Activated CD8-positive, alpha-beta memory T cell treated with anti-CD3 and anti-CD28 coated beads, Interleukin-2, amount 10 ng/mL, durations not matched to agents 7 days and 5 days (primary cell): ENCODE measurements at regions not wholly inside any gene's neighbourhood (a gene's known extent, or its start where the extent isn't known, plus 50 kb on each side); places are given as distances from the start of the nearest gene placed in this dataset.

Experiments
- ATAC-seq: fragments of 150-1000 bp; cut with Tn5 transposase; one replicate; pipeline ENCODE4 v1.10.0; 2021; ENCODE audit warnings: moderate library complexity
- CTCF ChIA-PET: fragments of 350-600 bp; sonication (Branson Sonifier 250); formaldehyde crosslinking; loops from one replicate; lab custom pipeline; 2021; ENCODE audit warnings: antibody characterized with exemption; lab: Charles Lee
- DNase-seq: peaks from one replicate; pipeline ENCODE4 v3.0.0-alpha.2; 2020
- H3K27ac Mint-ChIP-seq: one replicate; pipeline ENCODE4 v1.8.0; 2021; ENCODE audit warnings: mild to moderate bottlenecking, mixed read lengths
- H3K27me3 Mint-ChIP-seq: one replicate; pipeline ENCODE4 v1.8.0; 2021; ENCODE audit warnings: mixed read lengths
- H3K36me3 Mint-ChIP-seq: one replicate; pipeline ENCODE4 v1.8.0; 2021; ENCODE audit warnings: mild to moderate bottlenecking, mixed read lengths
- H3K4me1 Mint-ChIP-seq: one replicate; pipeline ENCODE4 v1.8.0; 2021; ENCODE audit warnings: mixed read lengths
- H3K4me3 Mint-ChIP-seq: one replicate; pipeline ENCODE4 v1.8.0; 2021; ENCODE audit warnings: mild to moderate bottlenecking, moderate library complexity, mixed read lengths
- H3K9me3 Mint-ChIP-seq: one replicate; pipeline ENCODE4 v1.8.0; 2022; ENCODE audit warnings: low read depth, mixed read lengths

- Mint-ChIP-seq H3K27ac (no peak overlapping the region), H3K36me3 (no peaks in the 10 kb centered on the region), H3K4me3 (no peak overlapping the region), H3K27me3 (no peaks in the 10 kb centered on the region), H3K9me3 (peaks cover 12% of the 10 kb centered on the region), H3K4me1 (no peaks in the 10 kb centered on the region)
- CTCF ChIA-PET = no interaction called here
- DNase-seq (no peak), ATAC-seq (no peak)
Observed at GRCh38 chr9:26394025-26394424, 498.6 kb downstream of the CAAP1 start.

DNA sequence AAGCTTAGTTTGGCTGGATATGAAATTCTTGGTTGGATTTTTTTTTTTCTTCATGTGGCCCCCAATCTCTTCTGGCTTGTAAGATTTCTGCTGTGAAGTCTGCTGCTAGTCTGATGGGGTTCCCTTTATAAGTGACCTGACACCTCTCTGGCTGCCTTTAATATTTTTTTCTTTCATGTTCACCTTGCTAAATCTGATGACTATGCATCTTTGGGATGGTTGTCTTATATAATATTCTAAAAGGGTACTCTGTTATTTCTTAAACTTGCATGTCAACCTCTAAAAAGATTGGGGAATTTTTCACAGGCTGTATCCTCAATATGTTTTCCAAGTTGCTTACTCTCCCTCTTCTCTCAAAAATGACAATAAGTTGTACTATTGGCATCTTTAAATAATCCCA is 500.0 kb downstream of the CAAP1 start:
- H3K4me1 Mint-ChIP-seq = no peaks in the 10 kb centered on the region
- DNase-seq = no peak
- H3K9me3 Mint-ChIP-seq = peaks cover 9% of the 10 kb centered on the region
- H3K27ac Mint-ChIP-seq = no peak overlapping the region
- no peak overlapping the region for H3K4me3 Mint-ChIP-seq
- H3K36me3 Mint-ChIP-seq = no peaks in the 10 kb centered on the region
- no peaks in the 10 kb centered on the region for H3K27me3 Mint-ChIP-seq
- CTCF ChIA-PET = no interaction called here
- ATAC-seq = no peak

DNA sequence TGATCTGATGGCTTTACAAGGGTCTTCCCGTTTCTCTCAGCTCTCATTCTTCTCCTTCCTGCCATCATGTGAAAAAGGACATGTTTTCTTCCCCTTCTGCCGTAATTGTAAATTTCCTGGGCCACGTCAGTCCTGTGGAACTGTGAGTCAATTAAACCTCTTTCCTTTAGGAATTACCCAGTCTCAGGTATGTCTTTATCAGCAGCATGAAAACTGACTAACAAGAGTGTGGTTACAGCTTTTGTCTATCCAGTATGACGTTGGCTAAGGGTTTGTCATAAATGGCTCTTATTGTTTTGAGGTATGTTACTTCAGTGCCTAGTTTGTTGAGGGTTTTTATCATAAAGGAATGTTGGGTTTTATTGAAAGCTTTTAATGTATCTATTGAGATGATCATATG is 501.6 kb downstream of the CAAP1 start:
- Mint-ChIP-seq H3K4me1 (no peaks in the 10 kb centered on the region), H3K27me3 (no peaks in the 10 kb centered on the region), H3K36me3 (no peaks in the 10 kb centered on the region), H3K27ac (no peak overlapping the region), H3K9me3 (peaks cover 12% of the 10 kb centered on the region), H3K4me3 (no peak overlapping the region)
- ATAC-seq (no peak), DNase-seq (no peak)
- CTCF ChIA-PET = no interaction called here

GRCh38 chr9:26375448-26375847 is 517.2 kb downstream of the CAAP1 start:
- H3K36me3 Mint-ChIP-seq = no peaks in the 10 kb centered on the region
- CTCF ChIA-PET = no interaction called here
- H3K9me3 Mint-ChIP-seq = peaks cover 10% of the 10 kb centered on the region
- no peak overlapping the region for H3K27ac Mint-ChIP-seq
- DNase-seq (no peak), ATAC-seq (no peak)
- no peaks in the 10 kb centered on the region for H3K4me1 Mint-ChIP-seq
- no peaks in the 10 kb centered on the region for H3K27me3 Mint-ChIP-seq
- no peak overlapping the region for H3K4me3 Mint-ChIP-seq

- ATAC-seq = no peak
Observed at GRCh38 chr9:26373616-26374015, 519.0 kb downstream of the CAAP1 start.

DNA sequence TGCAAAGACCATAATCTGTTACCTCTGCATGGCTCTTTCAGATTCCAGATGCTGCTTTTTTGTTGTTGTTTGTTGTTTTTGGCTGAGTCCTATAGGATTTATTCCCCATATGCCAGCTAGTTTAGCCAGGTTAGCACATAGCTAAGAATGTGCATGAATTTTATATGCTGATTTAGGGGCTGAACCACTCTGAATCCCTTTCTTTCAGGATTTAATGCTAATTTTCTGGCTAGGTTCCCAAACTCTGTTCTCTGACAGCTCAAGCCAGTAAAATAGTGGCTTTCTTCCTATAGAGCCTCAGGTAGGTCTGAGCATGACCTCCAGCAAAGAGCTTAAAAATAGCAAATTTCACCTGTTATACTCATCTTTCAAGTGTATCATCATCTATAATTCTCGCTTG is 521.4 kb downstream of the CAAP1 start:
- ATAC-seq (no peak), DNase-seq (no peak)
- Mint-ChIP-seq H3K9me3 (peaks cover 6% of the 10 kb centered on the region), H3K27ac (no peak overlapping the region), H3K36me3 (no peaks in the 10 kb centered on the region), H3K27me3 (no peaks in the 10 kb centered on the region), H3K4me3 (no peak overlapping the region), H3K4me1 (no peaks in the 10 kb centered on the region)
- CTCF ChIA-PET = no interaction called here

More at GRCh38 chr9:26373616-26374015, 519.0 kb downstream of the CAAP1 start:
- Mint-ChIP-seq H3K27me3 (no peaks in the 10 kb centered on the region), H3K36me3 (no peaks in the 10 kb centered on the region), H3K4me3 (no peak overlapping the region), H3K9me3 (peaks cover 10% of the 10 kb centered on the region), H3K27ac (no peak overlapping the region), H3K4me1 (no peaks in the 10 kb centered on the region)
- DNase-seq = no peak
- CTCF ChIA-PET = no interaction called here

GRCh38 chr9:26369093-26369492 is 523.5 kb downstream of the CAAP1 start:
- Mint-ChIP-seq H3K4me1 (no peaks in the 10 kb centered on the region), H3K9me3 (peaks cover 4% of the 10 kb centered on the region), H3K27me3 (no peaks in the 10 kb centered on the region), H3K27ac (no peak overlapping the region), H3K36me3 (no peaks in the 10 kb centered on the region), H3K4me3 (no peak overlapping the region)
- ATAC-seq (no peak), DNase-seq (no peak)
- CTCF ChIA-PET = no interaction called here

DNA sequence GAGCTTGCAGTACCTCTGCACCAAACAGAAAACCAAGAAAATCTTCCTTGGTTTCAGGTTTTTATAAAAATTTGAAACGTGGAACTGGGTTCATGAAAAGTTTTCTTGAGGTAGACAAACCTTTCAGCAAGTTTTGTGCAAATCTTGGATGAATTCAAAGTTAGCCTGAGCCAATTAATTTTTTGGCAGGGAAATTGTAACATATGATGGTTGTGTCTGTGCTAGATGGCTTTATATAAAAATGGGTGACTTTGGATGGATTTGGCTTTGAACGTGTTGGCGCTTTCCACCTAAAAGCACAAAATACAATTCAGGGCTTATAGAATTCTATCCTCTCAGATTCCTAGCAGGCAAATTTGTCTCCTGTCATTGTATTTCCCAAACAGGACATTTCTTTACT is 524.4 kb downstream of the CAAP1 start:
- DNase-seq (no peak), ATAC-seq (no peak)
- Mint-ChIP-seq H3K27ac (no peak overlapping the region), H3K4me3 (no peak overlapping the region), H3K9me3 (peaks cover 4% of the 10 kb centered on the region), H3K4me1 (no peaks in the 10 kb centered on the region), H3K27me3 (no peaks in the 10 kb centered on the region), H3K36me3 (no peaks in the 10 kb centered on the region)
- CTCF ChIA-PET = no interaction called here

GRCh38 chr9:26361010-26361409 is 531.6 kb downstream of the CAAP1 start:
- peaks cover 13% of the 10 kb centered on the region for H3K9me3 Mint-ChIP-seq
- CTCF ChIA-PET = no interaction called here
- ATAC-seq = no peak
- no peaks in the 10 kb centered on the region for H3K27me3 Mint-ChIP-seq
- no peaks in the 10 kb centered on the region for H3K4me1 Mint-ChIP-seq
- no peak overlapping the region for H3K4me3 Mint-ChIP-seq
- DNase-seq = no peak
- H3K36me3 Mint-ChIP-seq = no peaks in the 10 kb centered on the region
- H3K27ac Mint-ChIP-seq = no peak overlapping the region

DNA sequence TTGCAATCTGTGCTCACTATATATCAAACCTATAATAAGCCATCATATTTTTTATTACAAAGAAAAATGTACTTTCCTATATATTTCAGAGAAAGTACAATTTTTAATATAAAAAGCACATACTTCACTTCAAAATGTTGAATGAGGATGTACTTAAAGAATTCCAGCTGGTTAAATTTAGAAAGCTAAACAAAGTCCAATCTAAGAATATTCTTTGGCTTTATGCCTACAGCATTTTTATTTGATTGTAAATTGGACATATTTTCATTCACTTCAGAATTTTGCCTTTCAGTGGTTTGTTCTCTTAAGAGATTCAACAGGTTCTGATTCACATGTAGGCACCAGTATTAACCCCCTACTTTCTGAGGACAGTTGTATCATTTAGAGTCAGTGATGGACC is 533.8 kb downstream of the CAAP1 start:
- Mint-ChIP-seq H3K27me3 (no peaks in the 10 kb centered on the region), H3K36me3 (no peaks in the 10 kb centered on the region), H3K4me3 (no peak overlapping the region), H3K27ac (no peak overlapping the region), H3K9me3 (peaks cover 12% of the 10 kb centered on the region), H3K4me1 (no peaks in the 10 kb centered on the region)
- CTCF ChIA-PET = no interaction called here
- ATAC-seq (no peak), DNase-seq (no peak)

GRCh38 chr9:26357803-26358344 is 534.7 kb downstream of the CAAP1 start:
- Mint-ChIP-seq H3K27ac (no peak overlapping the region), H3K36me3 (no peaks in the 10 kb centered on the region), H3K4me3 (no peak overlapping the region), H3K9me3 (peaks cover 9% of the 10 kb centered on the region), H3K4me1 (no peaks in the 10 kb centered on the region), H3K27me3 (no peaks in the 10 kb centered on the region)
- no peak for DNase-seq
- ATAC-seq = no peak
- CTCF ChIA-PET = no interaction called here

- no peaks in the 10 kb centered on the region for H3K36me3 Mint-ChIP-seq
Observed at GRCh38 chr9:26356491-26356890, 536.1 kb downstream of the CAAP1 start.

GRCh38 chr9:26346942-26347477 is 545.6 kb downstream of the CAAP1 start:
- Mint-ChIP-seq H3K36me3 (no peaks in the 10 kb centered on the region), H3K27ac (no peak overlapping the region), H3K27me3 (no peaks in the 10 kb centered on the region), H3K4me1 (no peaks in the 10 kb centered on the region), H3K4me3 (no peak overlapping the region), H3K9me3 (peaks cover 10% of the 10 kb centered on the region)
- CTCF ChIA-PET = interaction anchor here (1.1 kb wide), 1 partner anchor 14 kb away, joined by 3 read pairs; no protein-coding TSS in a partner anchor
- DNase-seq (no peak), ATAC-seq (no peak)

More at GRCh38 chr9:26356491-26356890, 536.1 kb downstream of the CAAP1 start:
- Mint-ChIP-seq H3K4me3 (no peak overlapping the region), H3K27ac (no peak overlapping the region), H3K9me3 (peaks cover 4% of the 10 kb centered on the region), H3K27me3 (no peaks in the 10 kb centered on the region), H3K4me1 (no peaks in the 10 kb centered on the region)
- CTCF ChIA-PET = no interaction called here
- no peak for ATAC-seq
- no peak for DNase-seq

DNA sequence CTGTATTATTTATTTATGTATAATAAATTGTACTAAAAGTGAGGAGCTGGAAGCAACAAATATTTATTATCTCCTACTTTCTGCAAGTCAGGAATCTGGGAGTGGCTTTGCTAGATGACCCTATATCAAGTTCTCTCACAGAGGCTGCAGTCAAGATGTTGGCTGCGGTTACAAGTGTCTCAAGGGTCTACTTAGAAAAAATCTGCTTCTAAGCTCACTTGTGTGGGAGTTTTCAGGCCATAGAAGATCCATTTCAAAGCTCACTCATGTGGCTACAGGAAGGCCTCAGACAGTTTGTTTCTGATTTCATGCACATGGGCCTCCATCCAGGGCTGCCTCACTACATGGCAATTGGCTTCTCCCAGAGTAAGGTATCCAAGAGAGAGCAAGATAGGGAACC is 551.1 kb downstream of the CAAP1 start:
- no peaks in the 10 kb centered on the region for H3K36me3 Mint-ChIP-seq
- CTCF ChIA-PET = no interaction called here
- ATAC-seq (no peak), DNase-seq (no peak)
- no peaks in the 10 kb centered on the region for H3K27me3 Mint-ChIP-seq
- no peaks in the 10 kb centered on the region for H3K4me1 Mint-ChIP-seq
- peaks cover 10% of the 10 kb centered on the region for H3K9me3 Mint-ChIP-seq
- no peak overlapping the region for H3K4me3 Mint-ChIP-seq
- no peak overlapping the region for H3K27ac Mint-ChIP-seq

GRCh38 chr9:26339796-26340195 is 552.8 kb downstream of the CAAP1 start:
- Mint-ChIP-seq H3K27me3 (no peaks in the 10 kb centered on the region), H3K9me3 (peaks cover 5% of the 10 kb centered on the region), H3K4me1 (no peaks in the 10 kb centered on the region), H3K4me3 (no peak overlapping the region), H3K27ac (no peak overlapping the region), H3K36me3 (no peaks in the 10 kb centered on the region)
- ATAC-seq (no peak), DNase-seq (no peak)
- CTCF ChIA-PET = no interaction called here
